GM12873 (cell line): ENCODE measurements at regions not wholly inside any gene's neighbourhood (a gene's known extent, or its start where the extent isn't known, plus 50 kb on each side); places are given as distances from the start of the nearest gene placed in this dataset.

Source experiments
- TF ChIP-seq, protein P1 (sequence below): IDR thresholded peaks from 2 replicates; pipeline ENCODE4 v1.5.1; 2012; ENCODE audit warnings: low read depth, mild to moderate bottlenecking, moderate library complexity, low read length, control low read depth; ENCODE audit not compliant: insufficient read depth; ENCODE audit errors: missing control alignments

GRCh38 chr4:31516520-31516919 is 796.4 kb downstream of the PCDH7 start:
- TF ChIP-seq, protein P1, sequence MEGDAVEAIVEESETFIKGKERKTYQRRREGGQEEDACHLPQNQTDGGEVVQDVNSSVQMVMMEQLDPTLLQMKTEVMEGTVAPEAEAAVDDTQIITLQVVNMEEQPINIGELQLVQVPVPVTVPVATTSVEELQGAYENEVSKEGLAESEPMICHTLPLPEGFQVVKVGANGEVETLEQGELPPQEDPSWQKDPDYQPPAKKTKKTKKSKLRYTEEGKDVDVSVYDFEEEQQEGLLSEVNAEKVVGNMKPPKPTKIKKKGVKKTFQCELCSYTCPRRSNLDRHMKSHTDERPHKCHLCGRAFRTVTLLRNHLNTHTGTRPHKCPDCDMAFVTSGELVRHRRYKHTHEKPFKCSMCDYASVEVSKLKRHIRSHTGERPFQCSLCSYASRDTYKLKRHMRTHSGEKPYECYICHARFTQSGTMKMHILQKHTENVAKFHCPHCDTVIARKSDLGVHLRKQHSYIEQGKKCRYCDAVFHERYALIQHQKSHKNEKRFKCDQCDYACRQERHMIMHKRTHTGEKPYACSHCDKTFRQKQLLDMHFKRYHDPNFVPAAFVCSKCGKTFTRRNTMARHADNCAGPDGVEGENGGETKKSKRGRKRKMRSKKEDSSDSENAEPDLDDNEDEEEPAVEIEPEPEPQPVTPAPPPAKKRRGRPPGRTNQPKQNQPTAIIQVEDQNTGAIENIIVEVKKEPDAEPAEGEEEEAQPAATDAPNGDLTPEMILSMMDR = no peak

- TF ChIP-seq, protein P1 = no peak
These were observed 798.7 kb downstream of the PCDH7 start for GRCh38 chr4:31518796-31519250.

DNA sequence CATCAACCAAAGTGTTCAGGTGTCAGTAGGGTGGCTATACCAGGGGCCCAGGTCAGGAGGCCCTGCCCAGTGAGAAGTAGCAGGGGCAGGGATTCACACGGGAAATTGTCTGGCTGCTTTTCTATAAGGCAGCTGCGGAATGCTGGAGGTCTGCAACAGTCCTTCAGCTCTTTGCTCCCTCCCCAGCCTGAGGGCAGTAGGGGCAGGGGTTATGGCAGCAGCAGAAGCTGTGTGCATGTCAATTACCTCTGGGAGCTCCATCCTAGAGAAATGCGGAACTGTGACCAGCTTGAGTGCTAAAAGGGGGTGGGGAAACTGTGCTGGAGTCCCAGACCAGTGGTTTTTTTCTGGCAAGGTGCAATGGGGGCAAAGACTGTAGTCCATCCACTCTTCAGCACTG is 810.4 kb downstream of the PCDH7 start:
- TF ChIP-seq, protein P1 = no peak

GRCh38 chr4:31538877-31539276 is 818.7 kb downstream of the PCDH7 start:
- TF ChIP-seq, protein P1 = no peak

DNA sequence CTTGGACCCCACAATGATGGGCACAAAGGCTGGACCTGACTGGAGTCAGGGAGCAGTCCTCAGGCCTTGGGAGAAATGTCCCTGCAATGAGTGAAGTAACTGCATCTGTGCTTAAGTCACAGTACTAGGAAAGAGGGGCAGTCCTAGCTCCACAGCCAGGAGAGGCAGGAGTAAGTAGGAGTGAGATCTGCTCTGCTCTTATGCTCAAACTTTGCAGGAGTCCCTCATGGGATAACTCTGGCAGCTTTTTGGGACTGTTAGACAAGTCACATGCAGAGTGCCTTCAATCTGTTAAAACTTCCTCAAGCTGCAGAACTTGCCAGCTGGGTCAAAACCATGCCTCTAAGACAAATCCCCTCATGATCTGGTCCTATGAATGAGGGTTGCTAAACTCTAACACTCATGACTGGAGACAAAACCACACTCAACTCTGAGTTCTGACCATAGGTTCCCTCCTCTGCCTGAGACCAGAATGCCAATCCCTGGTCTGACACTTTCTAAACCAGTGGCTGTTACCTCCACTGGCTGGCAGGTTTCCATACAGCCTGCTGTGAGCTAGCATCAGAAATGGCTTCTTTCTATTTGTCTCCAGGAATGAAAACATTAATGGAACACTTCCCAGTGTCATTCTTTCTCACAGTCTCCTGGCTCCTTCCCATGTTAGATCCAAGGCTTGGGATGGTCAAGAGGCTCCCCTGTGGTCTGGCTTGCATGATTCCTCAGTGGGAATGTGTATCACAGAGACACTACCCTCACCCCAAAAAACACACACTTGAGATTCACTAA is 819.3 kb downstream of the PCDH7 start:
- TF ChIP-seq, protein P1 = no peak

DNA sequence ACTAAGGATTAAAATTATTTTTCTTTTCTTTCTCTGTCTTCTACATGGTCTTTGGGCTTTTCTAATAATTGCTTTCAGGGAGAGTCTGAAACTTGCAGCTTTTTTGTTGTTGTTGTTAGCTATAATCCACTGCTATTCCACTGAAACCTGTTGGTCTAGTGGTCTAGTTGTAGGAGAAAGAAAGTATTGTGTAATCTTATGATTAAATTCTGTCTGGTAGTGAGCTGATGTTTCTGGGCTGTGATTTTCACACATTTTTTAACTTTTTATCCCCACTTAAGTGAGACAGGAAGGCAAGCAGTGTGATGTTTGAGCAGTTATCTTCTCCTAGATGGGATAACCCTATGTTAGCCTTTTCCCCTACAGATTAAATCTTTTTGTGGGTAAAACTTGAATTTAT is 825.2 kb downstream of the PCDH7 start:
- TF ChIP-seq, protein P1 = no peak

DNA sequence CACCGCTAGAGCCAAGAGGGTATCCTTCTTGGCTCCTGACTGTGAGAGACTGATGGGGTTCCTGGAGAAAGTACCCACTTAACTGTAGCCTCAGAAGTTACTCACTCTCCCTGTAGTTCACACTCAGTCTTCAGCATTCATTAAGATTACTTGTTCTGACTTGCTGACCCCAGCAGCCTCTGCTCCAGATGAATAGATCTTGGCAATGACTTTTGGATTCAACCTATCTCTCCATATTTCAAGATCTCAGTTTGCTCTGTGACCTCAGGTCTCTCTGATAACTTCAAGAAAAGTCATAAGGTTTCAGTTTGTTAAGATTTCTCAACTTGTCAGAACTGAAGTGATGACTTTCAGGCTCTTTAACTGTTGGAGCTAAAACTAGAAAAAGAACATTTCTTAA is 825.6 kb downstream of the PCDH7 start:
- TF ChIP-seq, protein P1 = no peak
